ENCODE measurements at regions not wholly inside any gene's neighbourhood (a gene's known extent, or its start where the extent isn't known, plus 50 kb on each side); places are given as distances from the start of the nearest gene placed in this dataset.
A peak's percentile ranks its signal among the peaks of the same experiment; 100 is the strongest.

GRCh38 chr6:51352506-51353029, 533.9 kb downstream of the TFAP2B start:
- TF ChIP-seq GATA2 (IDR thresholded peaks at IDR 0.05; ENCODE audit: low read depth, low read length) (no peak), GATA3 (IDR thresholded peaks at IDR 0.05; ENCODE audit: low read depth, low read length) (no peak)

- TF ChIP-seq GATA3 (IDR thresholded peaks at IDR 0.05; ENCODE audit: low read depth, low read length) (peak; percentile 32; the same call in 1 of the 2 replicates), GATA2 (IDR thresholded peaks at IDR 0.05; ENCODE audit: low read depth, low read length) (no peak)
These were observed 541.6 kb downstream of the TFAP2B start for GRCh38 chr6:51360287-51360686.

DNA sequence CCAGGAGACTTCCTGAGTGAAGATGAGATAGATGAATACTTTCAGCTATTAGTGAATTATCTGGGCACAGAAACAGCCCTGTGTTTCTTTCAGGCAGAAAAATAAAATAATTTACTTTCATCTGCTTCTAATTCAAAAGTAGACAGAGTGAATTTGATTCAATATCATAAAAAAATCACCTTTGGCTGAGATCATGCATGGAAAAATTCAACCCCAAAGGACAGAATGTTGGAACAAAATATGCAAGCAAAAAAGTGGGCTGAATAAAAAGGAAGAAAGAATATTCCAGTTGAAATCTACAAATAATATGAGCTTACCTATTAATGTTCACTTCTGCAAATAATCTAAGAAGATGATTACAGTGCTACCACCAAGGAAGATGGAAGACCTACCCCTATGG, 546.9 kb downstream of the TFAP2B start:
- TF ChIP-seq GATA2 (IDR thresholded peaks at IDR 0.05; ENCODE audit: low read depth, low read length): no peak
- TF ChIP-seq GATA3 (IDR thresholded peaks at IDR 0.05; ENCODE audit: low read depth, low read length): no peak

DNA sequence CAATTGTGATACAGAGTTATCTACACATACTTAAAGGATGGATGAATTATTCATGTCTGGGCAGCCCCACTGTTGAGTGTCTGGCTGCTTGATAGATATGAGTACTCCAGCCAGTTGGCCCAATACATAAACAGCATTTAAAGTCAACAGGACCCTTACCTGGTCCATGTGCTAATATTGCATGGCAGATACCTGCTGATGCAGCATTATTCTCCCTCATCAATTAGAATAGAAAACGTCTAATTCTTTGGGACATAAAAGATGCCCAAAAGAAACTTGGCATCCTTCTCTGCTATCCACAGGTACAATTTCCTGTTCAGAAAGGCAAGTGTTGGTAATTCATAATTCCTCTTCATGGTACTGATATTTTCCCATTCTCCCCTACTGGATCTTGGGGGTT, 550.8 kb downstream of the TFAP2B start:
- TF ChIP-seq GATA2 (IDR thresholded peaks at IDR 0.05; ENCODE audit: low read depth, low read length) (no peak), GATA3 (IDR thresholded peaks at IDR 0.05; ENCODE audit: low read depth, low read length) (no peak)

GRCh38 chr6:51382847-51383246, 564.2 kb downstream of the TFAP2B start:
- TF ChIP-seq GATA3 (IDR thresholded peaks at IDR 0.05; ENCODE audit: low read depth, low read length) (no peak), GATA2 (IDR thresholded peaks at IDR 0.05; ENCODE audit: low read depth, low read length) (no peak)

DNA sequence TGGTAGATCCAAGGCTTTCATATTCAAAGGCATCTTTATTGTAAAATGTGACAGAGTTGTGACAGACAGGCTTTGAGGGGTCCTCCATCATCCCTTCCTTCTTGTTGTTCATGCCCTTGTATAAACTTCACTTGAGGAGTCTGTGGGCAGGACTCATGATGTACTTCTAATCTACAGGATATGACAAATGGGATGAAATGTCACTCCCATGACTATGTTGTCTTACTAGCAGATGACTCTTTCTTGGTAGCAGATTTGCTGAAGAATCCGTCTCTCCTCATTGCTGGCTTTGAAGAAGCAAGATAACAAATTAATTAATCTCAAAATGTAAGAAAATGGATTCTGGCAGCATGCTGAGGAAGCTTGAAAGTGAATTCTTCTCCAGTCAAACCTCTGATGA, 566.1 kb downstream of the TFAP2B start:
- TF ChIP-seq GATA2 (IDR thresholded peaks at IDR 0.05; ENCODE audit: low read depth, low read length) (no peak), GATA3 (IDR thresholded peaks at IDR 0.05; ENCODE audit: low read depth, low read length) (no peak)

DNA sequence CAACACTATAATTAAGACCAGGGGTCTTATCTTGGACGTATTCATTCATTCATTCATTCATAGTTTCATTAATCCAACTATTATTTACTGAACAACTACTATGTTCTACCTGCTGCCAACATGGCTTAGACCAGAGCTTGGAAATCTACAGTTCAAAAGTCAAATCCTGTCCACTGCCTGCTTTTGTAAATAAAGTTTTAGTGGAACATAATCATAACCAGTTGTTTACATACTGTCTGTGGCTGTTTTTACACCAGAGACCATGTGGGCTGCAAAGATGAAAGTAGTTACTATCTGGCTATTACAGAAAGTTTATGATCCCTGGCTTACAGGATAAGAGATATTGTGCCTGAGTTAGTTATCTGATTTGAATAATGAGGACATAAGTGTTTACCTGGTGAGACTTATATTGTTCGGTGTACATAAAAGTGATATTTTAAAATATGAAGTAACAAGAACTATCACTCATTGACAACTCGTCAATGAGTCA, 567.7 kb downstream of the TFAP2B start:
- TF ChIP-seq GATA2 (IDR thresholded peaks at IDR 0.05; ENCODE audit: low read depth, low read length): no peak
- TF ChIP-seq GATA3 (IDR thresholded peaks at IDR 0.05; ENCODE audit: low read depth, low read length): no peak

GRCh38 chr6:51387907-51388306, 569.2 kb downstream of the TFAP2B start:
- TF ChIP-seq GATA3 (IDR thresholded peaks at IDR 0.05; ENCODE audit: low read depth, low read length): no peak
- no peak for TF ChIP-seq GATA2 (IDR thresholded peaks at IDR 0.05; ENCODE audit: low read depth, low read length)

DNA sequence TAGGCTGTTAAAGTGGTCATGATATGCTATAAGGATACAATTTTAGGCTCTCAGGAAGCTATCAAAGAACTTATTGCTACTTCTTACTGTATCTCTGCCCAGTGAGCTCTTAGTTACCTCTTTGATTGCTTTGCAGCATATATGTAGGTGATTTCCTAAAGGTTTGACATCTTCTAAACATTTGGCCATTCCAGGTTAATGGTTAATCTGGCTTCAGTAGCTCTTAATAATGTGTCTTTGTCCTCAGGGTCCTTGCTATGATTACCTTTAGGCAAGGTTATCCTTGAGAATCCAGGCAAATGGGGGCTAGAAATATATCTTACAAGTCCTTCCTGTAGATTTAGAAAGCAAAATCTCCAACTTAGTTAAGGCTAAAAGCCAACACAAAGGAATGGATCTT, 575.4 kb downstream of the TFAP2B start:
- TF ChIP-seq GATA3 (IDR thresholded peaks at IDR 0.05; ENCODE audit: low read depth, low read length) (no peak), GATA2 (IDR thresholded peaks at IDR 0.05; ENCODE audit: low read depth, low read length) (no peak)

- no peak for TF ChIP-seq GATA2 (IDR thresholded peaks at IDR 0.05; ENCODE audit: low read depth, low read length)
These were observed 577.9 kb downstream of the TFAP2B start for GRCh38 chr6:51396583-51396982.

- TF ChIP-seq GATA3 (IDR thresholded peaks at IDR 0.05; ENCODE audit: low read depth, low read length): no peak
- no peak for TF ChIP-seq GATA2 (IDR thresholded peaks at IDR 0.05; ENCODE audit: low read depth, low read length)
These were observed 579.5 kb downstream of the TFAP2B start for GRCh38 chr6:51398064-51398705.

DNA sequence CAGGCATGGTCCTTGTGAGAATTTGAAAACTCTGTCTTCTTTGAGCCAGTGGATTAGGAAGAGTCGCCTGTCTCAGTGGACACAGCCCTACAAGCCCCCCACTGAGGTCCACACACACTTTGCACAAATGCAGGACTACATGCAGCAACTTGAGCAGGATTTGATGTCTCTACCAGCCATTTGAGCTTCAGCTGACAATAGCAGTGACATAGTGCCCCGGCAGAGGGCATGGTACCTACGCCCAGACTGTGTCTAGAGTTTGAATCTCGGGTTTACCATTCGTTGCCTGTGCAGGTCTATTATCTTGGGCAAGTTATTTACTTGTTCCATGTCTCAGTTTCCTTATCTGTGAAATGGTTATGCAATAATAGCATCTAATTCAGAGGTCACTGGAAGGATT, 580.1 kb downstream of the TFAP2B start:
- no peak for TF ChIP-seq GATA3 (IDR thresholded peaks at IDR 0.05; ENCODE audit: low read depth, low read length)
- TF ChIP-seq GATA2 (IDR thresholded peaks at IDR 0.05; ENCODE audit: low read depth, low read length): no peak

- TF ChIP-seq GATA3 (IDR thresholded peaks at IDR 0.05; ENCODE audit: low read depth, low read length) (no peak), GATA2 (IDR thresholded peaks at IDR 0.05; ENCODE audit: low read depth, low read length) (no peak)
These were observed 591.8 kb downstream of the TFAP2B start for GRCh38 chr6:51410453-51410852.

GRCh38 chr6:51411496-51412125, 592.9 kb downstream of the TFAP2B start:
- TF ChIP-seq GATA3 (IDR thresholded peaks at IDR 0.05; ENCODE audit: low read depth, low read length): no peak
- no peak for TF ChIP-seq GATA2 (IDR thresholded peaks at IDR 0.05; ENCODE audit: low read depth, low read length)

DNA sequence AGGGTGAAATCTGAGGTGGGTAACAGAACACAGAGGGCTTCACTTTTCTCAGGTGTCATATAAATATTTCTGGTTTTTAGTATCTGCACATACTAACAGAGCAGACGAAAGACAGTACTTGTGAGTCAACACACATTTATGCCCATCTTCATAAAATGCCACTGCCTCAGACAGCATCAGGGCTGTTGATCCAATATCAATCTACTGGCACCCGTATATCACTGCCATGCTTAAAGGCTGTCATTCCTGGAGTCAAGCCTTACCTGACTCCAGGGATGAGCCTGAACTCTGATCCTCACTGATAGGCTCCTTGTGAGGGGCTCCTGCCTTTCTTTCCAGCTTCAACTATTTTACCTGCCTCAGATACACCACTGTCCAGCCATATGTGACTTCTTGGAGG, 595.7 kb downstream of the TFAP2B start:
- TF ChIP-seq GATA2 (IDR thresholded peaks at IDR 0.05; ENCODE audit: low read depth, low read length): no peak
- TF ChIP-seq GATA3 (IDR thresholded peaks at IDR 0.05; ENCODE audit: low read depth, low read length): no peak

Data from SH-SY5Y (cell line).